ENCODE measurements at regions not wholly inside any gene's neighbourhood (a gene's known extent, or its start where the extent isn't known, plus 50 kb on each side); places are given as distances from the start of the nearest gene placed in this dataset.

DNA sequence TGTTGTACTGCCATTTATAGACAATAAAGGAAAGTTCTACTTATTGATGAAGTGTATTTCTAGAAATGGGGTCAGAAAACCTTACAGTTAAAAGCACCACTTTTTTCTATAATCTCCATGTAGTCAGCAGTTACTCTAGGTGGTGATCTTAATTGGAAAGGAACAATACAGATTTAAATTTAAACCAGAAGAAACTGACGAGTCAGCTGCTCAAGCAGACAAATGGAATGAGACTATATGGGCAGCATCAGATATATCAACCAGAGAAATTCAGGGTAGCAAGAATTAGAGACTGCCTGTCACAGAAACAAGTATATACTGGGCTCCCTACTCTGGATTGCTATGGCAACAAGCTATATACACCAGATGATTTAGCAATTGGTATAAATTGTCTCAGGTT, 99.6 kb upstream of the SCG2 start:
- no peak for DNase-seq

DNA sequence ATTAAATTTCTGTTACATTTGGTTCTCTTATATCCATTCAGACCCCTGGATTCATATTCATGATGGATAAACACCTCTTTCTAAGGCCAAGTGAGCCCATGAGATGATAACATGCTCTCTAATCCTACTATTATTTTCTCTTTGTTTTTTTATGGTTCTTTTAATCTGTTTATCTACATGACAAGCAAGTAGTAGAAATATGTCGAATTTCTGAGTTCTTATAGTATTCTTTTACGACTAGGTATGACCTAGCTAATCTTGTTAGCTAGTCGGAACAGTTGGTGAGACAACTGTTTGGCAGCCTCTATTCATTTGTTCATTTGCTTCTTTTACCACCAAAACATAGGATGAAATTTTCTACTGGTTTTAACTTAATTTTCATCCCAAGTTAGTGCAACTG, 98.1 kb upstream of the SCG2 start:
- DNase-seq, result no peak

DNA sequence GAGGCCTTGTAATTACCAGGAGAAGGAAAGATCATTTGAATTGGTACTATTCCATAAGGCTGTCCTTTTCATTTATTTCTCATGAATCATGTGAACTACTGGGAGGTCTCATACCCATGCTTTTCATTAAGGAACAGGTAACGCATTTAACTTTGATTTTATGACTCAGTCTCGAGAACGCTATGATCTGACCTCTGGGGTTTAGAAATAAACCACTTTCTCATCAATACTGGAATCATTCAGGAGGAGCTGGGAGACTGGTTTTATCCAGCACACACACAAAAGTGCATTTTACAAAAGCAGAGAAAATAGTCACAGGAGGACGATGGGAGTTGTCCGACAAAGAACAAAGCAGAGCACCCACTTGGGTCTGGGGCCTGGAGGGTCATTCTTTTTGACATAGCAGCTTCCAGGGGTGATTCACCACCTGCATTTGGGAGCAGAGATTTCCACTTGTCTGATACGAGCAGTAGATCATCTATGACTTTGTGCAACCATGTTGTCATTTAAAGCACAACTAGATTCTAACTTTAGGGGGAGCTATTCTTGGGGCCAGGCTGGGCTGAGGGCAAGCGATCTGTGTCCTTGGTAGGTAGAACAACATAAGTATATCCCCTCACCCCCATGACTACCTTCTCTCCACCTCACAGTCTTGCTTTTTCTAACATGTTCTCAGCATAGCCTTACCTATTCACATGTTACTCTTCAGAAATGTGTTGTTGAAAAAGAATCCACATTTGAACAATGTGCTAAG, 95.9 kb upstream of the SCG2 start:
- no peak for DNase-seq

DNA sequence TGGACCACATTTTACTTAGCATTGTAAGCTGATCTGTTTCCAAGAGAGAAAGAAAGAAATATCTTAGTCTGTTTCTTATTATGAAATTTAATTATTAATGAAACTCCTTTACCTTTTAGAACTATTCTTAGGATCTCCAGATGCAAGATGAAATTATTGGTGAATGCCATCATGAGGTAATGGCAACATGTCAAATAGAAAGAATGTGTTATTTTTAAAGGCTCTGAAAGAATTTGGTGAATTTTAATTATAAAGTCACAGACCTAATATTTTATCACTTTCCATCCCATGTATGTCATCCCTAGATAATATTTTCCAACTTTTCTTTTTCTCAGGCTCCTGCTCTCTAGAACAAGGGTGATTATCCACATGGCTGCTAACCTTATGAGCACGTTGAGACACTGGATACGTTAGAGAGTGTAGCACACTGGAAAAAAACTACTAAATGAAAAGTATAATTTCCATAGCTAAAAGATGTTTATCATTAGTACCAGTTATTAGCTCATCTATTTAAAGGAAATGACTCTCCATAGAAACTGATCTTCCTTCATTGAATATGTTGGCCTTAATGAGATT, 95.2 kb upstream of the SCG2 start:
- no peak for DNase-seq

DNA sequence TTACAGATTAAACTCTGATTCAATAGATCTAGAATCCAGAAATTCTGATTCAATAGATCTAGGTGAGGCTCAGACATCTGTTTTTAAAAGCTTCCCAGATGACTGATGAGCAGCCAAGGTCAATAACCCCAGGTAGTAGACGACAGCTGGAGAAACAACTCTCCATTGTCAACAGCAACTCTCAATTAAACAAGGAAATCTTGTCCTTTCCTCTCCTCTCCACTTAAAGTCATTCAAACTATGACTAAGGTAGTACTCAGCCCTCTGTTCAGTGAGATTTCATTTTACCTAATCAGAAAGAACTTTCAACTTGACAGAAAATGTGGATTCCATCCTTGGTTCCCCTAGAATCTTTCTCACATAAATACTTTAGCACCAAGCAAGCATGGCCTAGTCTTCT, 94.6 kb upstream of the SCG2 start:
- peak; percentile 20 for DNase-seq

DNA sequence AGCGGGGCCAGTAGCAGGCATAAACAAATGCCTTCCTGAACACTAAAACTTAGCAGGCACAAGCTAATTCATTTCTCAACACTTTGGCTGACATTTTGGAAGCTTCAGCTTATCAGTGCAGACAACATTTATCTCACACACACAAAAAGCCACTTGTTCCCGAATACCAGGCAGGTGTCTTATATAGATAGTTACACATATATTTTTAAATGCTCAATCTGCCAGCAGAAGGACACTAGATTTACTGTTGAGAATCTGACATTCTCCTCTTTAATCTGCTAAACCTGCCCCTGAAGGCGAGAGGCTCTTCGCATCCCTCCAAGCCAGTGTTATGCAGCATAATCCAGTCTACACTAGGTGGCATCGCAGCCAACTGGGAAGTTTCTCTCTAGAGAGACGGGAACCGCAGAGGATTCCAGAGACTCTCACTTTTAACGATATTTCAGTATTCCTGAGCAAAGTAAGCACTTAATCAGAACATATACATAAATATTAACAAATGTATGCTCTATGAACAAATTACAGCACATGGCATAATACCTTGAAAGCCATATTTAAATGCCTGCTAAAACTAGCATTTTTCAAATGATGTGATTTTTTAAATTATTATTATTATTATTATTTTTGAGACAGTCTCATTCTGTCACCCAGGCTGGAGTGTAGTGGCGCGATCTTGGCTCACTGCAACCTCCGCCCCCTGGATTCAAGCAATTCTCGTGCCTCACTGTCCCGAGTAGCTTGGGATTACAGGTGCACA, 90.2 kb upstream of the SCG2 start:
- DNase-seq, result peak; percentile 36

DNA sequence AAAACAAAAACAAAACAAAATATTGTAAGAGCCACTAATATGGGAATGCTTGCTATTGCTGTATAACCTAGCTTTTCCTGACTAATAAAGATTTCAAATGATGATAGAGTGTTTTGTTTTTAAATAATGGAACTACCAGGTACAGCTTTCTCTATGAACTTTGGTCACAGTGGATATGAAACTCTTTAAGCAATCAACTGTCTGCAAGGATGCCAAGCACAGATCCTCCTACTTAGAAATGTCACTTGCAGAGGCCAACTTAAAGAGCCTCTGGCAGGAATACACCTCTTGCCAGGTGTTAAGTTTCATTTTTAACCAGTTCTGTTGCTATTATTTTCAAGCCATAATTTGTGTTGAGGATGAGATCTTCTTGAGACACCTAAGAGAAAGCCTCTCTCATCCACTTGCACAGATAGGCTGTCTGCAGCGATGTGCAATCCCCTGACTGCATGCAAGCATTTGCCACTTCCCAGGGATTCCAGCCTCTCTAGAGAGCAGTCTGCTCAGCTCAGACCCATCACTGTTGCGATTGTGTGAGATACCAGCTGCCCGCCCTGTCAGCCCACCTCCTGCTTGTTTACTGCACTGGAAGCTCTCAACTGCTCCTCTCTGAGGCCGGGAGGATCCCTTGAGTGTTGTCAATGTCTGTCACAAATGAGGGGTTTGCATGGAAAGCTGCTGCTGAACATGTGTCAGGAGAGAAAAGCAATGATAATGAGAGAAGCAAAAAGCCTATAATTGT, 86.1 kb upstream of the SCG2 start:
- peak; percentile 14 for DNase-seq

DNA sequence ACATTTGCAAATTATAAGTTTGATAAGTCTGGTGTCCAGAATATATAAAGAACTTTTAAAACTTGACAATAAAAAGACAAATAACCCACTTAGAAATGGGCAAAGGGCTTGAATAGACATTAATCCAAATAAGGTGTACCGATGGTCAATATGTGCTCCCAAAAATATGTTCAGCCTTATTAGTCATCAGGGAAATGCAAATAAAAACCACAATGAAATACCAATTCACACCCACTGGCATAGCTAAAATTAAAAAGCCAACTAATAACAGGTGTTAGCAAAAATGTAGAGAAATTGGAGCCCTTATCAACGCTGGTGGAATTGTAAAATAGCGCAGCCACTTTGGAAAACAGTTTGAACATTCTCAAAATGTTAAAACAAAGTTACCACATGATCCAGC, 79.0 kb upstream of the SCG2 start:
- no peak for DNase-seq

DNA sequence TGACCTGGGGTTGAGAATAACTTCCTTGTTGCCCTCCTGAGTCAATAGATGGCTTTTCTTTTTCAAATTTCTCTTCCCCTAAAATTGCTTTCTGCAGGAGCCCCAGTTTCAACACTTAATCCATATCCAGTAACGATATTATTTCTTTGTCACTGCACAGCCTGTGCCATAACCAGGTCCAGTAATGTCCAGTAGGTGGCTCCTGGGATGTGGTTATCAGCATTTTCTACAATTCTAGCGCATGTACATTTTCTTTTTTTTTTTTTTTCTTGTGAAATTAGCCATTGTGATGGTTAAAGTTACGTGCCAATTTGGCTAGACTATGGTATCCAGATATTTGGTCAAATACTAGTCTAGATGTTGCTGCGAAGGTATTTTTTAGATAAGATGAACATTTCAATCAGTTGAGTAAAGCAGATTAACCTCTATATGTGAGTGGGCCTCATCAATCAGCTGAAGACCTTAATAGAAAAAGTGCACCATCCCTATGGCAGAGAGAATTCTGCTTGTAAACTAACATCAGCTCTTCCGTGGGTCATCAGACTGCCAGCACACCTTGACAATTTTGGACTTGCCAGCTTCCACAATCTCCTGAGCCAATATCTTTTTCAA, 72.9 kb upstream of the SCG2 start:
- DNase-seq, result peak; percentile 9

DNA sequence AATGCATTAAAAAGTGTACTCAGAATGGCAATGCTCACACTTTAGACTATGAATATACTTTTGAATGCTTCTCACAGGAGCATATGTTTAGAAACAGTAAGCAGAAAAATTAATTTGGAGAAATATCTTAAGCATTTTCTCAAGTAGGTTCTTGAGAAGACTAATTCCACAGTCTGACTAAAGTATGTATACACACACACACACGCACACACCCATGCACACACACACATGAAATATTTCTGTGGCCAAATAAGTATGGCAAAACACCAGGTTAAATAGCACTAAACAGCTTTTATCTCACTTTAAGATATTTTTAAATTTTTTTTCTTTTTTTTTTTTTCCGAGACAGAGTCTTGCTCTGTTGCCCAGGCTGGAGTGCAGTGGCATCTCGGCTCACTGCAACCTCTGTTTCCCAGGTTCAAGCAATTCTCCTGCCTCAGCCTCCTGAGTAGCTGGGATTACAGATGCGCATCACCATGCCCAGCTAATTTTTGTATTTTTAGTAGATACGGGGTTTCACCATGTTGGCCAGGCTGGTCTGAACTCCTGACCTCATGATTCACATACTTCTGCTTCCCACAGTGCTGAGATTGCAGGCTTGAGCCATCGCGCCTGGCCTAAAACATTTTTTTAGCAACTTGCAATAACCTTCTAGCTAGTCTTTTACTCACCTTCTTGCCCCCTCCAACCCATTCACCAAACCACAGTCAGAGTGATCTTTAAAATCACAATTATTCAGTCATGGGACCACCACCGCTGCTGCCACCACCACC, 67.5 kb upstream of the SCG2 start:
- DNase-seq, result no peak

DNA sequence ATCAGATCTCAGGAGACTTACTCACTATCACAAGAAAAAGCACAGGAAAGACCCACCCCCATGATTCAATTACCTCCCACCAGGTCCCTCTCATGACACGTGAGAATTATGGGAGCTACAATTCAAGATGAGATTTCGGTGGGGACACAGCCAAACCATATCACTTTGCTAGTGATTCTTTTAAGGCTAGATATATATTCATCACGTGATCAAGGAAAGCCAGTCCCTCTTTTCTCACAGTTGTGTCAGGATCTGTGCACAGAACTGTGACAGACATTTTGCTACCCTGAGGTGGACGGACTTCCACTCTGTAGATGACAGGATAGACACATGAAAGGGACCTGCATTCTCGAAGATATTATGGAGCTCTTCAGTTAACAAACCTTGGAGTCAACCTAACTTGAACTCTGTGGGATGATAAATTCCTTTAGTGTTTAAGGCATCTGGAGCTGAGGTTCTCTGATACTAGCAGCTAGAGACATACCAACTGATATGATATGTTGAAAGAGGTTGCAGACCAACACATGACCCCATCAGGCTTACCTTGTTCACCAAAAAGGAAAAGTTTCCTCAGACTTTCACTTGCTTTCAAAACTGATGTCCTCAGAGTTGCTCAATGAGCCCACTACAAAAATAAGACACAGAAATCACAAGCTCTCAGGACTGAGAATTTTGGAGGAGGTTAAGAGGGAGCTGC, 66.3 kb upstream of the SCG2 start:
- DNase-seq, result no peak

DNA sequence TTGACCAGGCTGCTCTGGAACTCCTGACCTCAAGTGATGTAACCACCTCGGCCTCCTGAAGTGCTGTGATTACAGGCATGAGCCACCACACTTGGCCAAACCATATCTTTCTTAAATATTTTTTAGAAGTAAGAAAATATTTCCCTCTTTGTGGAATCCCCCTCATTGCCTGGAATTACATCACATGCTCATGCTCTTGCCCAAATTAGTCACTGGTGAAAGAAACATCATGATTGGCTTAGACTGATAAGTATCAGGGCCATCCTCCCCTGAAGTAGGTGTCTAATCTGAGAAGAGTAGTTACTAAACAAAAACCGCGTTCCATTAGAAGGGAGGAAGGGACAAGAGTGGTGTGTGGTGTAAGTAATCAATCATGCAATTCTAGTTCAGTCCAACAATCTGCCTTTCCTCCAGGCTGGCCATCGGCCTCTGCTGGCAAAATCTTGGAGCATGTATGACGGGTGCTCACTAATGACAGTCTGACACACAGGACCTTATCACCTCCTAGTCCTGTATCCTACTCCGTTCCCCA, 52.3 kb upstream of the SCG2 start:
- no peak for DNase-seq

DNA sequence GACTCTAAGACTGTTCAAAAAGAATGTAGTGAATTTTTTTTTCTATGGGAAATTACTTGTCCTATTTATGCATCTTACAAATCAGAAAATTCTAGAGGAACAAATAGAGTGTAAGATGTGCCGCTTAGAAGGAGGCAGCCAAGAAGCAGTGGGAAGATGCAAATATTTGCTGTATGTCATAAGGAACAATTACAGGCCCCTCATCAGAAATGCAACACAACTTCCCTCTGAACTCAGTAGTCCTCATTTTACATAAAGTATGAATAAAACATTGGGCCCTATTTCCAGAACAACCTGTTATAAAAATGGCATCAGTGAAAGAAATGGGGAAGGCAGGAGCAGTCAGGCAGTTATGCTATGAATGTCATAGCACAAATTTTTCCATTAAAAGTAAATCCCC, 50.7 kb upstream of the SCG2 start:
- DNase-seq, result no peak

DNA sequence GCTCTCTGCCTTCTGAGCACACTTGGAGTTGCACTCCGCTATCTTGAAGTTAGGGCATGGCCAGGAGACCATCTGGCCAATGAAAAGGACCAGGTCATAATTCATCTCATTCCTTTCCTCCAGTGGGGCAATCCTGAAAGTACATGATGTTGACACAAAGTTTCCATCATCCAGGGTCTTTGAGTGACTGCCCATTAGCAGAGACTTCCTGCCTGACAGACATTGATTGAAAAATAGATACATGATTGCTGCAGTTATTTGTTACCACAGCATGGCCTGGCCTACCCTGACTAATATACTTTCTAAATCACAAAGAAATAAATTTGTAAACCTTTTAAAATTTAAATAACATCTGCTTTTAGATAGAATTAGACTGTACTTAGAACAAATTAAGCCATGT, 50.0 kb upstream of the SCG2 start:
- no peak for DNase-seq
